HEK293T (cell line): ENCODE measurements at regions not wholly inside any gene's neighbourhood (a gene's known extent, or its start where the extent isn't known, plus 50 kb on each side); places are given as distances from the start of the nearest gene placed in this dataset.

Experiments used
- ARNT ChIP-seq: fragments of 450-650 bp; IDR thresholded peaks from 2 replicates; pipeline ENCODE4 v1.6.1; 2017; ENCODE audit warnings: mild to moderate bottlenecking
- BHLHE40 ChIP-seq: fragments of 450-650 bp; IDR thresholded peaks from 2 replicates; pipeline ENCODE4 v1.6.1; 2016; ENCODE audit warnings: mild to moderate bottlenecking, moderate library complexity, borderline replicate concordance
- ELF4 ChIP-seq: fragments of 450-650 bp; IDR thresholded peaks from 2 replicates; pipeline ENCODE4 v1.6.1; 2017; ENCODE audit warnings: antibody characterized with exemption
- FOXK2 ChIP-seq: fragments of 450-650 bp; IDR thresholded peaks from 2 replicates; pipeline ENCODE4 v1.6.1; 2016; ENCODE audit warnings: mild to moderate bottlenecking
- FOXM1 ChIP-seq: fragments of 450-650 bp; IDR thresholded peaks from 2 replicates; pipeline ENCODE4 v1.6.1; 2017; ENCODE audit warnings: mild to moderate bottlenecking, borderline replicate concordance
- HDGF ChIP-seq: fragments of 450-650 bp; IDR thresholded peaks from 2 replicates; pipeline ENCODE4 v1.6.1; 2017; ENCODE audit warnings: antibody characterized with exemption, borderline replicate concordance
- SP1 ChIP-seq: fragments of 450-650 bp; IDR thresholded peaks from 2 replicates; pipeline ENCODE4 v1.6.1; 2017
- SUZ12 ChIP-seq: fragments of 450-650 bp; IDR thresholded peaks from 2 replicates; pipeline ENCODE4 v1.6.1; 2016; ENCODE audit warnings: mild to moderate bottlenecking
- TARDBP ChIP-seq: fragments of 450-650 bp; IDR thresholded peaks from 2 replicates; pipeline ENCODE4 v1.6.1; 2016
- ZNF384 ChIP-seq: fragments of 450-650 bp; IDR thresholded peaks from 2 replicates; pipeline ENCODE4 v1.6.1; 2016

- TF ChIP-seq SP1 (no peak), HDGF (no peak), SUZ12 (no peak), FOXK2 (no peak), ELF4 (no peak), TARDBP (no peak), ARNT (no peak), BHLHE40 (no peak), ZNF384 (no peak), FOXM1 (no peak)
Observed at GRCh38 chr1:87897481-87897880, 568.8 kb downstream of the LMO4 start.
